ENCODE measurements at regions not wholly inside any gene's neighbourhood (a gene's known extent, or its start where the extent isn't known, plus 50 kb on each side); places are given as distances from the start of the nearest gene placed in this dataset.

DNA sequence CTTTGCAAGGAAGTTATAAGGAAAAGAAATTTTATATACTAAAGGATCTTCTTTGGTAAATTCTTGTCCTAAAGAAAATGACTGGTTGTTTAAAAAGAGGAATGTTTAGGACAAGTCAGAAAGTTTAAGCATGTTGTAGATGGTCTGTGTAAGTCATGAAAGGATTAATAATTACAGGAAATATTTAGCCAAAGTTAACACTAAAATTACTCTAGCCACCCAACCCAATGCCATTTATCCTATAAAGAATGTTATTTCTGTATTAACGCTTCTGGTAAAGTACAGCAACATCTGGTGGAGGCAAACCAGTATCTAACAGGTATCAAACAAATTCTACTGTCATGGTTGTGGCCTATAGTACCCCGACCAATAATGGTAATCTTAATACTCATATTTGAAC is 546.9 kb upstream of the PKDCC start:
- Mint-ChIP-seq H3K9me3 (peaks cover 33% of the 10 kb centered on the region), H3K36me3 (ENCODE audit: low read depth) (no peaks in the 10 kb centered on the region), H3K27ac (no peak overlapping the region), H3K27me3 (ENCODE audit: low read depth) (no peaks in the 10 kb centered on the region), H3K4me1 (ENCODE audit: low read depth) (no peaks in the 10 kb centered on the region), H3K4me3 (no peak overlapping the region)

DNA sequence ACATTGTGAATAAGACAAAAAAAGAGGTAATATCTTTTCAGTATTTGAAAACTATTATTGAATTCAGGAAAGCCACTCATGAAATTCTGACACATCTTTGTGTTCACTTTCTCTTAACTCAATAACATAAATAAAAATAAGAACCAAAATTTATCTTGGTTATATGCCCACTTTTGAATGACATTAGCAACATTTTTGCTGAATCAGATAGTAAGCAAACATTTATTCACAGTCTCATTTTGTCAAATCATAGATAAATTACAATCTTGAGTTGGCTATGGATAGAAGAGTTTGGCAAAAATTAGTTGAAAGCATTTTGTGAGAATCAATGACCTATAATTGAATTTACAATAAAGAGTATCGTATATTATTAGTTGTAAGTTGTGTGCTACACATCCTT is 545.1 kb upstream of the PKDCC start:
- Mint-ChIP-seq H3K27ac (no peak overlapping the region), H3K27me3 (ENCODE audit: low read depth) (no peaks in the 10 kb centered on the region), H3K4me3 (no peak overlapping the region), H3K4me1 (ENCODE audit: low read depth) (no peaks in the 10 kb centered on the region), H3K36me3 (ENCODE audit: low read depth) (no peaks in the 10 kb centered on the region), H3K9me3 (peaks cover 20% of the 10 kb centered on the region)

- no peaks in the 10 kb centered on the region for H3K27me3 Mint-ChIP-seq (ENCODE audit: low read depth)
- H3K4me1 Mint-ChIP-seq (ENCODE audit: low read depth) = no peaks in the 10 kb centered on the region
- no peak overlapping the region for H3K4me3 Mint-ChIP-seq
- H3K36me3 Mint-ChIP-seq (ENCODE audit: low read depth) = no peaks in the 10 kb centered on the region
- peaks cover 20% of the 10 kb centered on the region for H3K9me3 Mint-ChIP-seq
- H3K27ac Mint-ChIP-seq = no peak overlapping the region
Measured at GRCh38 chr2:41504532-41504931, 543.3 kb upstream of the PKDCC start.

- Mint-ChIP-seq H3K27ac (no peak overlapping the region), H3K27me3 (ENCODE audit: low read depth) (no peaks in the 10 kb centered on the region), H3K9me3 (peaks cover 4% of the 10 kb centered on the region), H3K4me3 (no peak overlapping the region), H3K4me1 (ENCODE audit: low read depth) (no peaks in the 10 kb centered on the region), H3K36me3 (ENCODE audit: low read depth) (no peaks in the 10 kb centered on the region)
Measured at GRCh38 chr2:41510108-41510507, 537.7 kb upstream of the PKDCC start.

DNA sequence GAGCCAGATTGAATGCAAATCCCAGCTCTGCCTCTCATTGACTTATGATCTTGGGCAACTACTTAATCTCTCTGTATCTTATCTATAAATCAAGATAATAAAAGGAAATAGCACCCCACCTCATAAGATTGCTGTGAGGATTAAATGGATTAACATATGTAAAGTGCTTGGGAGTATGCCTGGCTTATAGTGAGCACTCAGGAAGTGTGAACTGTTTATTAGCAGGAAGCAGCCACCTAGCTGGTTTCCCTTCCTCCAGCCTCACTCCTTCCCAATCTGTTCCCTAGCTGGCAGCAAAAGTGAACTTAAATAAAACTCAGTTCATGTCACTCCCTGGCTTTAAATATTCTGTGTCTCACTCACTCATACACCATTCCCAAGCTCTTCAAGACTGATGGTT is 526.6 kb upstream of the PKDCC start:
- Mint-ChIP-seq H3K27ac (no peak overlapping the region), H3K4me1 (ENCODE audit: low read depth) (no peaks in the 10 kb centered on the region), H3K4me3 (no peak overlapping the region), H3K36me3 (ENCODE audit: low read depth) (no peaks in the 10 kb centered on the region), H3K9me3 (no peaks in the 10 kb centered on the region), H3K27me3 (ENCODE audit: low read depth) (no peaks in the 10 kb centered on the region)

DNA sequence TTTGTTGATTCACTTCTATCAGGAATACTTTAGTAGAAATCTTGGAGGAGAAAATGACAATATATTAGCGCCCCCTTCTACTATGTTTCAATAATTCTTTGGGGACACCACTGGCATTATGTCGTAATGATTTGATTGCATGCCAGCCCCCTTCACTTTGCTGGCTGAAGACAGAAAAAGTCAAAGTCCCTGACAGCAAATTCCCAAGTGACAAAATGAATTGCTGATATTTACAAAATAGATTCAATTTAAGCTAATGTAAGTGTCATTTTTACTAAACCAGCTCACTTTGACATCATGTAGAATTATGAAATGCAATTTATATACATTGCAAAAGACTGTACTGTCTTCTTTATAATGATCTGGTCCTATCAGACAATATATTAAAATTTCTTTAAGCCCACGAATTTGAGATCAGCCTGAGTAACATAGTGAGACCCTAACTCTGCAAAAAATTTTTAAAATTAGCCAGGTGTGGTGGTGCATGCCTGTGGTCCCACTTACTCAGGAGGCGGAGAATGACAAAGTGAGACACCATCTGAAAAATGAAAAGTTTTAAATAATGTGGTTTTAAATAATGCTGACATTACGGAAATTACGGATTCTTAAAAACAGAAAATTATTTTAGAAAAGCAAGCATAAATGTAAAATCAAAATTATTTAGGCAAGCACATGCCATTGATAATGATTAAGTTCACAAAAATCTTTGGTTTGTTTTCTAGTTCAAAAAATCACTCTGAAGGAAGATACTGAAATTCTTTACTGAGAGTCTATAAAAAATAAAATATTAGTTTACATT is 520.1 kb upstream of the PKDCC start:
- Mint-ChIP-seq H3K4me1 (ENCODE audit: low read depth) (no peaks in the 10 kb centered on the region), H3K27me3 (ENCODE audit: low read depth) (no peaks in the 10 kb centered on the region), H3K9me3 (no peaks in the 10 kb centered on the region), H3K4me3 (no peak overlapping the region), H3K36me3 (ENCODE audit: low read depth) (no peaks in the 10 kb centered on the region), H3K27ac (no peak overlapping the region)

- no peak overlapping the region for H3K4me3 Mint-ChIP-seq
- H3K4me1 Mint-ChIP-seq (ENCODE audit: low read depth) = no peaks in the 10 kb centered on the region
- H3K9me3 Mint-ChIP-seq = peaks cover 4% of the 10 kb centered on the region
- H3K27ac Mint-ChIP-seq = no peak overlapping the region
- no peaks in the 10 kb centered on the region for H3K27me3 Mint-ChIP-seq (ENCODE audit: low read depth)
- no peaks in the 10 kb centered on the region for H3K36me3 Mint-ChIP-seq (ENCODE audit: low read depth)
Measured at GRCh38 chr2:41535575-41535974, 512.2 kb upstream of the PKDCC start.

DNA sequence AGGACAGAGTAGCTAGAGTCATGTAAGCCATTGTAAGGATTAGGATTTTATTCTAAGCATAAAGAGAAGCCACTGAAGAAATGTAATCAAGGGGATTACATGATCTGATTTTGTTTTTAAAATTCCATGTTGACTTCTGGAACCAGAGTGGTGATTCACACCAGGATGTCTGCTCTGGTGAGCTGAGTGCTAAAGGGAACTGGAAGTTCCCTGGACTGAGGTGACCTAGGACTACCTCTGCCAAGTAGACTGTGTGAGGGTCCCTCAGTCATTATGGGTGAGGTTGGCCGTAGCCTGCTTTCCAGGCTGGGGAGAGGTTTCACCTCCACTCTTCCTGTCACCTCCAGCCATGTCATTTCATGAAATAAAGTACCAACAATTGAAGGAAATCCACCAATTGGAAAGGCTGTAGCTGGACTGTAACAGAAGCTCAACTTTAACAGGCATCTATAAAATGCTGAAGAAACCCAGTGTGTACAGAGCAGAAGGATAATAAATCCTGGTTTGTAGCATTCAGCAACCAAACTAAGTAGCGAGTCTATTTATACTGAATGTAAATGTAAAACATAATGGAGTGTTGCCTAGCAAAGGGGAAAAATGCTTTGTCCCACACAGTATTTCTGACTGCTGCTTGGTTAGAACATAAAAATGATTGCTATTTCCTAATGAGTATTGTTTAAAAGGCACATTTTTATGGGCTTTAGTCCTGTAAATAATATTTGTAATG is 507.4 kb upstream of the PKDCC start:
- H3K9me3 Mint-ChIP-seq = peaks cover 8% of the 10 kb centered on the region
- H3K4me3 Mint-ChIP-seq = no peak overlapping the region
- no peak overlapping the region for H3K27ac Mint-ChIP-seq
- H3K36me3 Mint-ChIP-seq (ENCODE audit: low read depth) = no peaks in the 10 kb centered on the region
- H3K4me1 Mint-ChIP-seq (ENCODE audit: low read depth) = no peaks in the 10 kb centered on the region
- no peaks in the 10 kb centered on the region for H3K27me3 Mint-ChIP-seq (ENCODE audit: low read depth)

- no peak overlapping the region for H3K4me3 Mint-ChIP-seq
- no peaks in the 10 kb centered on the region for H3K27me3 Mint-ChIP-seq (ENCODE audit: low read depth)
- no peak overlapping the region for H3K27ac Mint-ChIP-seq
- H3K36me3 Mint-ChIP-seq (ENCODE audit: low read depth) = no peaks in the 10 kb centered on the region
- no peaks in the 10 kb centered on the region for H3K4me1 Mint-ChIP-seq (ENCODE audit: low read depth)
- H3K9me3 Mint-ChIP-seq = peaks cover 5% of the 10 kb centered on the region
Measured at GRCh38 chr2:41543726-41544125, 504.1 kb upstream of the PKDCC start.

GRCh38 chr2:41544709-41545108 is 503.1 kb upstream of the PKDCC start:
- H3K4me1 Mint-ChIP-seq (ENCODE audit: low read depth) = no peaks in the 10 kb centered on the region

GRCh38 chr2:41546031-41546430 is 501.8 kb upstream of the PKDCC start:
- no peak overlapping the region for H3K27ac Mint-ChIP-seq

More at GRCh38 chr2:41544709-41545108, 503.1 kb upstream of the PKDCC start:
- Mint-ChIP-seq H3K4me3 (no peak overlapping the region), H3K9me3 (peaks cover 5% of the 10 kb centered on the region), H3K27me3 (ENCODE audit: low read depth) (no peaks in the 10 kb centered on the region), H3K36me3 (ENCODE audit: low read depth) (no peaks in the 10 kb centered on the region), H3K27ac (no peak overlapping the region)

GRCh38 chr2:41568648-41569047 is 479.2 kb upstream of the PKDCC start:
- Mint-ChIP-seq H3K4me3 (no peak overlapping the region), H3K27ac (no peak overlapping the region), H3K9me3 (no peaks in the 10 kb centered on the region), H3K4me1 (ENCODE audit: low read depth) (no peaks in the 10 kb centered on the region), H3K27me3 (ENCODE audit: low read depth) (no peaks in the 10 kb centered on the region), H3K36me3 (ENCODE audit: low read depth) (no peaks in the 10 kb centered on the region)

More at GRCh38 chr2:41546031-41546430, 501.8 kb upstream of the PKDCC start:
- no peaks in the 10 kb centered on the region for H3K4me1 Mint-ChIP-seq (ENCODE audit: low read depth)
- H3K4me3 Mint-ChIP-seq = no peak overlapping the region
- H3K9me3 Mint-ChIP-seq = peaks cover 5% of the 10 kb centered on the region
- no peaks in the 10 kb centered on the region for H3K27me3 Mint-ChIP-seq (ENCODE audit: low read depth)
- H3K36me3 Mint-ChIP-seq (ENCODE audit: low read depth) = no peaks in the 10 kb centered on the region

GRCh38 chr2:41572154-41572553 is 475.7 kb upstream of the PKDCC start:
- Mint-ChIP-seq H3K27me3 (ENCODE audit: low read depth) (no peaks in the 10 kb centered on the region), H3K4me3 (no peak overlapping the region), H3K9me3 (no peaks in the 10 kb centered on the region), H3K36me3 (ENCODE audit: low read depth) (no peaks in the 10 kb centered on the region), H3K27ac (no peak overlapping the region), H3K4me1 (ENCODE audit: low read depth) (no peaks in the 10 kb centered on the region)

DNA sequence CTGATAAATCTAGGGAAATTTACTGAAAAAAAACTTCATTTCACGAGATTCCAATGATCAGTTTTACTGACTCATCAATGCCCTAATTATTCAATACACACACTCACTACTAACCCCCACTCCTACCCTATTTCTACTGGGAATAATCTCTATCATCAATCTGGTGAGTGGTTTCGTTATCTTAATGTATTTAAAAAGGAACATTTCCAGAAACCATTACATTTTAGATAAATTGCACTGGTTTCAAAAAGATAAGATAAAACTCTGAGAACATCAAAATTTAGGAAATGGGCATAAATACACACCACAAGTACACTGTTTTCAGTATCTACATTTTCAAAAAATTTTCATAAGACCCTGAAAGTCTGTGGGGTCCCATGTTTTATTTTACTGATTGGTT is 471.4 kb upstream of the PKDCC start:
- H3K4me1 Mint-ChIP-seq (ENCODE audit: low read depth) = no peaks in the 10 kb centered on the region
- no peaks in the 10 kb centered on the region for H3K36me3 Mint-ChIP-seq (ENCODE audit: low read depth)
- H3K27me3 Mint-ChIP-seq (ENCODE audit: low read depth) = no peaks in the 10 kb centered on the region
- H3K27ac Mint-ChIP-seq = no peak overlapping the region
- H3K9me3 Mint-ChIP-seq = no peaks in the 10 kb centered on the region
- H3K4me3 Mint-ChIP-seq = no peak overlapping the region

GRCh38 chr2:41579806-41580205 is 468.0 kb upstream of the PKDCC start:
- no peaks in the 10 kb centered on the region for H3K36me3 Mint-ChIP-seq (ENCODE audit: low read depth)
- no peaks in the 10 kb centered on the region for H3K4me1 Mint-ChIP-seq (ENCODE audit: low read depth)
- H3K27me3 Mint-ChIP-seq (ENCODE audit: low read depth) = no peaks in the 10 kb centered on the region

More at GRCh38 chr2:41579806-41580205, 468.0 kb upstream of the PKDCC start:
- no peak overlapping the region for H3K27ac Mint-ChIP-seq
- H3K9me3 Mint-ChIP-seq = peaks cover 15% of the 10 kb centered on the region
- no peak overlapping the region for H3K4me3 Mint-ChIP-seq

Measured in T-helper 1 cell treated with Interleukin-12 subunit alpha and Interleukin-12 subunit beta and Interleukin-4 antibody, amounts not matched to agents 30 μg/mL and 1 μg/mL, for 36 hours (primary cell).